ENCODE measurements at regions not wholly inside any gene's neighbourhood (a gene's known extent, or its start where the extent isn't known, plus 50 kb on each side); places are given as distances from the start of the nearest gene placed in this dataset.

DNA sequence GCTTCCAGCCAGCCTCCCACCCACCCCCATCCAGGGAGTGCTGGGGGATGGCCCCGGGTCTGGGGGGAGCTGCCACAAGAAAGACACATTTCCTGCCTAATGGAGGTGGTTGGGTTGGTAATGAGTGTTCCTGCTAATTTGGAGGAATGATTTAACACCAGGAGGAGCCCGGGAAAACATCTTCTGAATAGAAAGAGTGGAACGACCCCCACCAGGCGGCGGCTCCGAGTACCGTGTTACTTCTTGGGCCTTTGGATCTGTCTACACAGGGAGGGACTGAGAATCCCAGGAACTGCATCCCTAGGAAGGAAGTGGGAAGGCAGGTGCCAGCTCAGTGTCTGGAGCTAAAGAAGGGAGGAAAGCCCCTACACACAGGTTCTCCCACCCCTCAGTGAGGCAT is 64.6 kb downstream of the TSPAN17 start:
- Histone ChIP-seq H3K27me3 (ENCODE audit: insufficient read depth, low read length) (peaks cover 42% of the 10 kb centered on the region), H3K9me3 (ENCODE audit: low read length) (peaks cover 6% of the 10 kb centered on the region), H2AFZ (ENCODE audit: low read depth, low read length) (no peak overlapping the region), H3K4me1 (ENCODE audit: insufficient read depth, low read length) (no peaks in the 10 kb centered on the region), H3K4me3 (ENCODE audit: low read length) (no peak overlapping the region), H3K36me3 (ENCODE audit: insufficient read depth, low read length) (no peaks in the 10 kb centered on the region)

DNA sequence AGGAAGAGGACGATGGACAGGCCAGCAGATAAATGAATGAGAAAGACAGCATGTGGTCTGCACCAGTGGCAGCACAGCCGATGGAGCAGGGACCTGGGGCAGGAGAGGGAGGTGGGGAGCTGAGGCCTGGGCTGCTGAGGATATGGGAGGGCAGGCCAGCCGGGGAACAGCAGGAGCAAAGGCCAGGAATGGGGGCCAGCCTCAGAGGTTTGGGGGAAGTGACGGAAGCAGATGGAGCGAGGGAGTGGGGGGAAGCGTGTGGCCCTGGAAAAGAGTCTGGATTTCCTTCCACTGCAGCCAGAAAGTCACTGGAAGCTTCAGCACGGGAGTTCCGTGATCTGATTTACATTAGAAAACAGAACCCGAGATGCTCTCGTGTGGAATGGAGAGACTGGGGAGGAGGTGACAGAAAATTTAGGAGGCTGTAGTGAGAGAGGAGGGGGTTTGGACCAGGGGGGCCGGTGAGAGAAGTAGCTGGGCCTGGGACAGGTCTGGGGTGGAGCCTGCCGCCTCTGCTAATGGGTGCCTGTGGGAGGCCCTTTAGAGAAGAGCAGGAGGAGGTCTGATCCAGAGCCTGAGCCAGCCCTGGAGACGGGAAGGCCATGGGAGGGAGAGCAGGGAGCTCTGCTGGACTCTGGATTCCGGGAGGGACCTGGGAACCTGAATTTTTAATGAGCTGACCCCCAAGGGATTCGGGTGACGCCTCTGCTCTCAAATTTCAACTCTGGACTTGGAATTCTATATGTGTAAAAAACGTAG is 65.4 kb downstream of the TSPAN17 start:
- Histone ChIP-seq H2AFZ (ENCODE audit: low read depth, low read length) (no peak overlapping the region), H3K27me3 (ENCODE audit: insufficient read depth, low read length) (peaks cover 39% of the 10 kb centered on the region), H3K36me3 (ENCODE audit: insufficient read depth, low read length) (no peaks in the 10 kb centered on the region), H3K9me3 (ENCODE audit: low read length) (peaks cover 6% of the 10 kb centered on the region), H3K4me3 (ENCODE audit: low read length) (no peak overlapping the region), H3K4me1 (ENCODE audit: insufficient read depth, low read length) (no peaks in the 10 kb centered on the region)

DNA sequence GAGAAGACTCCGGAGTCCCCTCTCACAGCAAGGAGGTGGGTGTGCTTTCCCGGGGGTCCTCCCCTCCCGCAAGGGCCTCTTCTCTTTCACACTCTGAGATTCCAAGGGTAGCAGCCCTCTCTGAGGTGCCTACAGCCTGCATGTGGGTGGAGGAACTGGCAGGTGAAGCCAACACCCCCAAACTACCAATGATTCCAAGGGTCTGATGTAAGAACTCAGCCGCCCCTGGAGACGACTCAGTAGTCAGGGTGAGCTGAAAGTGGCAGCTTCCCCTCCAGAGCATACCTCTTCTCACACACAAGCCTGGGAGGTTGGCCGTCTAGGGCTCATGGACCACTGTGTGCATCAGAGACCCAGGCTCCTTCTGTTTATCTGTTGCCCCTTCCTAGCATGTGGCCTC is 66.1 kb downstream of the TSPAN17 start:
- Histone ChIP-seq H3K4me3 (ENCODE audit: low read length) (no peak overlapping the region), H2AFZ (ENCODE audit: low read depth, low read length) (no peak overlapping the region), H3K36me3 (ENCODE audit: insufficient read depth, low read length) (no peaks in the 10 kb centered on the region), H3K27me3 (ENCODE audit: insufficient read depth, low read length) (peaks cover 39% of the 10 kb centered on the region), H3K9me3 (ENCODE audit: low read length) (peaks cover 6% of the 10 kb centered on the region), H3K4me1 (ENCODE audit: insufficient read depth, low read length) (no peaks in the 10 kb centered on the region)

DNA sequence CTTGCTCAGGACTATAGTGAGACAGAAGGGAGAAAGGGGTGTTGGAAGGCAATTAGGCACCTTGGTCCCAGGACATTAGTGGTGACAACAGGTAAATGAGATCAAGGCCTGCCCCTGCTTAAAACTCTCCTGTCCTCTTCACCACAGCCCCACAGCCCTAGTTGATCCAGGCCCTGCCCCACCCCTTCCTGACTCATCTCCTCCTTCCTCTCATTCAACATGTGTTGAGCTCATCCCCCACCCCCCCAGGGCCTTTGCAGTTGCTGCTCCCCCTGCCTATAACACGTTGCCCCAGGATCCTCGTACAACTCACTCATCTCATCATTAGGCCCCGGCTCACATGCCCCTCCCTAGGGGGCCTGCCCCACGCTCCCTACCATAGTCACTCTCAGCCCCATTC is 66.8 kb downstream of the TSPAN17 start:
- no peaks in the 10 kb centered on the region for H3K36me3 ChIP-seq (ENCODE audit: insufficient read depth, low read length)
- no peaks in the 10 kb centered on the region for H3K4me1 ChIP-seq (ENCODE audit: insufficient read depth, low read length)
- H3K27me3 ChIP-seq (ENCODE audit: insufficient read depth, low read length) = peaks cover 38% of the 10 kb centered on the region
- peaks cover 6% of the 10 kb centered on the region for H3K9me3 ChIP-seq (ENCODE audit: low read length)
- H3K4me3 ChIP-seq (ENCODE audit: low read length) = no peak overlapping the region
- no peak overlapping the region for H2AFZ ChIP-seq (ENCODE audit: low read depth, low read length)

DNA sequence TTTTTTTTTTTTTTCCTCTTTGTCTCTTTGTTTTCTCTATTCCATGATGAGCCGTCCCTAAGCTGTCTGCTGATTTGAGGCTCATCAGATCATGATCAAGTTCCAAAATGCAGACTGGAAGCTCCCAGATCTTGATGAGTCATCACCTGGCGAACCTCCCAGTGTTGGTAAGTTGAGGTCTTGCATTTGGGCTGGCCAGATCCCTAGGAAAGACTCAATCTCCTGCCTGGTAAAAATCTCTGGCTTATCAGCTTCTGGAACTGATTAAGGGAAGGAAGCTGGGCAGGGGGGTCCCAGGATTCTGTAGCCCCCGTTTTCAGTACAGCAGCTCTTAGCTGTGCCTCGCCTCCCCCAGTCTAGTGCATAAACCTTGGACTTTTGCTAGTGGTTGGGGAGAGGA is 69.0 kb downstream of the TSPAN17 start:
- Histone ChIP-seq H3K27me3 (ENCODE audit: insufficient read depth, low read length) (peaks cover 21% of the 10 kb centered on the region), H3K4me3 (ENCODE audit: low read length) (no peak overlapping the region), H2AFZ (ENCODE audit: low read depth, low read length) (no peak overlapping the region), H3K36me3 (ENCODE audit: insufficient read depth, low read length) (no peaks in the 10 kb centered on the region), H3K9me3 (ENCODE audit: low read length) (peaks cover 7% of the 10 kb centered on the region), H3K4me1 (ENCODE audit: insufficient read depth, low read length) (no peaks in the 10 kb centered on the region)

DNA sequence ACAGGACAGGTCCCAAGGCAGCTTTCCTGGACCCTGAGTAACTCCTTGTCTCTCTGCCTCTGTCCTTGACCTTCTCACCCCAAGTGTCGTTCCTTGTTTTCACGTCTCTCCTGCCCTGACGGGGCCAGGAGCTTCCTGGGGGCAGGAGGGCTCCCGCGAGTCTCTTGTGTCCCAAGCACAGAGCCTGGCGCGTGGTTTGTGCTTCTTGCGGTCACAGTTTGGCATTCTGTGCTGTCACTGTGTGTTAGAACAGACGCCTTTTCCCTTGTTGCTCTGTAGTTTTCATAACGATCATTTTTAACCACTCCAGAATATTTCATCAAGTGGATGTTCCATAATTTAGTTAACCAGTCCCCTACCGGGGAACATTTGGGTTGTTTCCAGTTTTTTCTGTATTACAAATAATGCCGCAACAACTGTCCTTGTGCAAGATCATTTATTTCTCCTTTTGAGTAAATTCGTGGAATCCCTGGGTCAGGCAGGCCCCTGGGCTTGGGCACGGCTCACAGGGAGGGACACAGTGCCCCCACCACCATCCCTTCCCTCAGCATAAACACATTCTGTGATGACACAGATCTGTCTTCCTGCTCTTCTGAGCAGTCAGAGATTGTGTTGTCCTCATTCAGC is 71.9 kb downstream of the TSPAN17 start:
- Histone ChIP-seq H3K27me3 (ENCODE audit: insufficient read depth, low read length) (peaks cover 28% of the 10 kb centered on the region), H2AFZ (ENCODE audit: low read depth, low read length) (no peak overlapping the region), H3K9me3 (ENCODE audit: low read length) (peaks cover 4% of the 10 kb centered on the region), H3K4me1 (ENCODE audit: insufficient read depth, low read length) (no peaks in the 10 kb centered on the region), H3K4me3 (ENCODE audit: low read length) (no peak overlapping the region), H3K36me3 (ENCODE audit: insufficient read depth, low read length) (no peaks in the 10 kb centered on the region)

DNA sequence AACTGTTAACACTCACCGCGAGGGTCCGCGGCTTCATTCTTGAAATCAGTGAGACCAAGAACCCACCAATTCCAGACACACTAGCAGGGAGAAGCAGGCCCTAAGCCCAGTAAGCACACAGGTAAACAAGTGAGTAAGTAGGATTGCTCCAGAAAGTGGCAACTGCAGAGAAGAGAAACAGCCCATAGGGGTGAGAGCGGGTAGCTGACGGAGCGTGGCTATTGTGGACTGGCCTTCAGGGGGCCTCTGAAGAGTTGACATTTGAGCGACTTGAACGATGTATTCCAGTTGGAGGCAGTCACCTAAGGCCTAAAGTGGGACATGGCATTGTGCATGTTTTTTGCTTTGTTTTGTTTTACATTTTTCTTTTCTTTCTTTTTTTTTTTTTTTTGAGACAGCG is 74.2 kb downstream of the TSPAN17 start:
- peaks cover 1% of the 10 kb centered on the region for H3K9me3 ChIP-seq (ENCODE audit: low read length)
- H2AFZ ChIP-seq (ENCODE audit: low read depth, low read length) = no peak overlapping the region
- H3K36me3 ChIP-seq (ENCODE audit: insufficient read depth, low read length) = no peaks in the 10 kb centered on the region
- peaks cover 44% of the 10 kb centered on the region for H3K27me3 ChIP-seq (ENCODE audit: insufficient read depth, low read length)
- no peak overlapping the region for H3K4me3 ChIP-seq (ENCODE audit: low read length)
- H3K4me1 ChIP-seq (ENCODE audit: insufficient read depth, low read length) = peaks cover 4% of the 10 kb centered on the region

DNA sequence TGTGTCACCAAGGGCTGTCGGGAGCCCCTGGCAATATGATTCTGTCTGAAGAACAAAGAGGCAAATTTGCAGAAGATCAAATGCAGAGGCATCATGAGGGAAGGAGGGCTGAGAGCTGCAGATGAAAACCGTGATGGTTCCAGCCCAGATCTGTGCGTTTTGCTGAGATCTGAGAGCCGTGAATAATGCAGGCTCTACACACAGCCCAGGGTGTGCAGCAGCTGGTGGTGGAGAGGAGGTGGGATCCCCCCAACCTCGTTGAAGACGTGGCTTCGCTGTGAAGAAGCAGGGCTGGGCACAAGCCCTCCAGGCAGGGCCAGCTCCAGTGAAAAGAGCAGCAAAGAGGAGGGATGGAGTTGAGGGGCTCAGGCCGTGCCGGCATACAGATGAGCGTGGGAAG is 75.5 kb downstream of the TSPAN17 start:
- peaks cover 1% of the 10 kb centered on the region for H3K9me3 ChIP-seq (ENCODE audit: low read length)
- H3K27me3 ChIP-seq (ENCODE audit: insufficient read depth, low read length) = peaks cover 51% of the 10 kb centered on the region
- no peaks in the 10 kb centered on the region for H3K36me3 ChIP-seq (ENCODE audit: insufficient read depth, low read length)
- peaks cover 4% of the 10 kb centered on the region for H3K4me1 ChIP-seq (ENCODE audit: insufficient read depth, low read length)
- H2AFZ ChIP-seq (ENCODE audit: low read depth, low read length) = no peak overlapping the region
- no peak overlapping the region for H3K4me3 ChIP-seq (ENCODE audit: low read length)

DNA sequence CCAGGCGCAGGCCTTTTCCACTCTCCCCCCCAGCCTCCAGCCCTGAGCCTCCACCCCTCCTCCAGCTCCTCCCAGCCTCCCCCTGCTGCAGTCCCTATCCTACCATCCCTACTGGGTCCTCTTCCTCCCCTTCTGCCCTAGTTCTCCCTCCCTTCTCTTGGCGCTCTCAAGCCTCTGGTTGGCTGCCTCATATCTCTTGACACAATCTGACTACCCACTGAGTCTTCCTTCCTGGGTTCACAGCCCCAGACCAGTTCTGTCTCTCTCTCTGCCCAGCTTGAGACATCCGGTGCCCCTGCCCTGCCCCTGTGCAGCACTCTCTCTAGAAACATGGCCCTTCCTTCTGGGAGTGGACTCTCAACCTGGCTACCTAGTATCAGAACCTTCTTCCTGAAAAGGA is 76.2 kb downstream of the TSPAN17 start:
- Histone ChIP-seq H3K9me3 (ENCODE audit: low read length) (peaks cover 1% of the 10 kb centered on the region), H3K36me3 (ENCODE audit: insufficient read depth, low read length) (no peaks in the 10 kb centered on the region), H3K27me3 (ENCODE audit: insufficient read depth, low read length) (peaks cover 52% of the 10 kb centered on the region), H2AFZ (ENCODE audit: low read depth, low read length) (no peak overlapping the region), H3K4me3 (ENCODE audit: low read length) (no peak overlapping the region), H3K4me1 (ENCODE audit: insufficient read depth, low read length) (peaks cover 4% of the 10 kb centered on the region)

DNA sequence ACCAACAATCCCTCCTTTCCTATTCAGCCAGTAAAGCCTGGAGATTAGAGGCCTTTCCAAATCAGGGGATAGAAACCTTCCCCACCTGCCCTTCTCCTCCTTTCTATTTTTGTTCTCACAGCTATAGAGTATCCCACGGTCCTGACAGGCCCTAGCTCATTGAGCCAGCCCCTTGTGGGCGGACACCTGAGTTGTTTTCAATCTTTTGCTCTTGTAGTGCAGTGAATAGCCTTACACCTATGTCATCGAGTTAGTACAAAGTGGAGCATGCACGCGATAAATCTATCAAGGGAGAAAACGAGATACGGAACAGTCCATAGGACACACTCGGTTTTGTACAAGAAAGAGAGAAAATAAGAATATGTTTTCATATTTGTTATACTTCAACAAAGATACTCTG is 77.2 kb downstream of the TSPAN17 start:
- H3K27me3 ChIP-seq (ENCODE audit: insufficient read depth, low read length) = peaks cover 54% of the 10 kb centered on the region
- peaks cover 1% of the 10 kb centered on the region for H3K9me3 ChIP-seq (ENCODE audit: low read length)
- peaks cover 4% of the 10 kb centered on the region for H3K4me1 ChIP-seq (ENCODE audit: insufficient read depth, low read length)
- H3K36me3 ChIP-seq (ENCODE audit: insufficient read depth, low read length) = no peaks in the 10 kb centered on the region
- no peak overlapping the region for H3K4me3 ChIP-seq (ENCODE audit: low read length)
- H2AFZ ChIP-seq (ENCODE audit: low read depth, low read length) = no peak overlapping the region

DNA sequence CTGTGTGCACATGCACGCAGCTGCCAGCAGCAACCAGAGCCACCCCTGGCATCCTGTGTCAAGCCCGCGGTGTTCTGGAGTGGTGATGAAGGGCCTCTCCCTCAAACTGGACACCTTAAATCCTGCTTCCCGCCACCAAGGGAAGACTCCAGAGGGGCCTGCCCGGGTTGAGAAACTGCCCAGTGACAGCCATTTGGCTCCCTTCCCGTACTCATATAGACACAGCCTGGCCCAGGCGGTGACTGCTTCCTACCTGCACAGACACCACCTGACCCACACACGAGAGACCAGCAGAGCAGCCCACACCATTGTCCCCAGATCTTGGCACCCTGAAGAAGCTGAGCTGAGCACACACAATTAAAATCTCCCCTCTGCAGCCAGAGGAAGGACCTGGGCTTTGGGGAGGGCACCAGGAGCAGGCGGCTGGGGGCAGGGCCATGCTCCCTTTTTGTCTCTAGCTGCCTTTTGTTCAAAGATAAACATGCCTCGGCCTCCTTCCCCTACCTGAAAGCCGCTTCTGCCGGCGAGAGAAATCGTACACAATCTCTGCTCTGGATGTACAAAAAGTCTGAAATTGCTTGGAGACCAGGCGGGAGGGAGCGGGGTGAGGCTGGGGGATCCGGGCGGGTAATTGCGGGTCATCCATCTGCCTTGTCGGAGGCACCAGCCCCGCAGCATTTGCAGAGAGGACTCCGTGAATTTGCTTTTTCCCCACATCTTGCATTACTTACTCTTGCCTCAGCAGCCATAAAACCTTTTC is 78.4 kb downstream of the TSPAN17 start:
- Histone ChIP-seq H3K27me3 (ENCODE audit: insufficient read depth, low read length) (peaks cover 54% of the 10 kb centered on the region), H3K4me3 (ENCODE audit: low read length) (no peak overlapping the region), H2AFZ (ENCODE audit: low read depth, low read length) (no peak overlapping the region), H3K4me1 (ENCODE audit: insufficient read depth, low read length) (peaks cover 4% of the 10 kb centered on the region), H3K36me3 (ENCODE audit: insufficient read depth, low read length) (no peaks in the 10 kb centered on the region), H3K9me3 (ENCODE audit: low read length) (no peaks in the 10 kb centered on the region)

DNA sequence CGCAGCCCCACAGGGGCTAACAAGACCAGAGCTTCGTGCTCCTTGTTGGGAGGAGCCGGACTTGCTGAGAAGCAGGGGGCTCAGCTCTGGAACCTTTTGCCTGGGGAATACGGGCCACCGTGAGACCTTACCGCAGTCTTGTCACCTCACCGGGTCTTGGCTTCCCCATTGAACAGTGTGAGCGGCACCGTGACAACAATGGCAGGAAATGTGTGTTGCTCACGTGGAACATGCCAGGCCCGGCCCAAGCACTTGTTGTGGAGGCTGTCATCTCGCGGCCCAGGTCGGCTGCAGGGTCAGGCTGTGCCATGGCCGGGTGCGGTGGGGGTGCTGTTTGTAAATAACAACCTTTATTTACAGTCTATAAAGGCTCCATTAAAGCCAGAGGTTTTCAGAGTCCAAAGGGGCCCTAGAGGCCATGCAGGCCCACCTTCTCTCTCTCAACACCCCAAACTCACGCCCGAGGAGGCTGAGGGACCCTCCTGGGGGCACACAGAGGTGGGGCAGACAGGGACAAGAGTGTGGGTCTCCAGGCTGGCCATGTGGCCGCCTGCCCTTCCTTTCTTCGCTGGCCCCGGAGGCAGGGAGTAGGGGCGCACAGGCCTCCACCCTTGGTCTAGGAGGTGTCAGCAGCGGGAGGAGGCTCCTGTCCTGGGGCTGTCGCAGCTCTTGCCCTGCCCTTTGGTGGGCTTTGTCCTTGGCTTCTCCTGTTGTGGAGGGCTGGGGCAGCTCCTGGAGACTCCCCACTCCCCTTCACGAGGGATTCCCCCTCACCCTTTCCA is 79.7 kb downstream of the TSPAN17 start:
- Histone ChIP-seq H3K9me3 (ENCODE audit: low read length) (no peaks in the 10 kb centered on the region), H3K27me3 (ENCODE audit: insufficient read depth, low read length) (peaks cover 61% of the 10 kb centered on the region), H3K36me3 (ENCODE audit: insufficient read depth, low read length) (no peaks in the 10 kb centered on the region), H3K4me1 (ENCODE audit: insufficient read depth, low read length) (peaks cover 4% of the 10 kb centered on the region), H2AFZ (ENCODE audit: low read depth, low read length) (no peak overlapping the region), H3K4me3 (ENCODE audit: low read length) (no peak overlapping the region)

DNA sequence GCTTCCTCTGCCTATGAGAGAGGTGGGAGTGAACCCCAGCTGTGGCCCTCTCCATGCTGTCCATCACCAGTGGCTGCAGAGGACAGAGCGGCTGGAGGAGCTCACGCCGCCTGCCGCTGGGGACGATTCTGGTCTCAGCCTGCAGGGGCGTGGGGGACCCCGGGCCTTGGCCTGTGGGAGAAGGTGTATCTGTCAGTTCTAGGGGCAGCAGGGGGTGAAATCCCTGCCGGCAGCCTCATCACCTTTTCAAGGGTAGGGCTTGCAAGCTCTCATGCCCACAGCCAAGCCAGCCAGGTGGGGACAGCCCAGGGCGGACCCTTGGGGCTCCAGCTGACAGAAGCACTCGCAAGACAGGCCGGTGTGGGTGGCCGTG is 80.2 kb downstream of the TSPAN17 start:
- H3K4me3 ChIP-seq (ENCODE audit: low read length) = no peak overlapping the region
- H3K4me1 ChIP-seq (ENCODE audit: insufficient read depth, low read length) = peaks cover 4% of the 10 kb centered on the region
- H3K9me3 ChIP-seq (ENCODE audit: low read length) = no peaks in the 10 kb centered on the region
- no peaks in the 10 kb centered on the region for H3K36me3 ChIP-seq (ENCODE audit: insufficient read depth, low read length)
- H2AFZ ChIP-seq (ENCODE audit: low read depth, low read length) = no peak overlapping the region
- H3K27me3 ChIP-seq (ENCODE audit: insufficient read depth, low read length) = peaks cover 66% of the 10 kb centered on the region

Measured in neuron (in vitro differentiated cells).